ENCODE measurements at regions not wholly inside any gene's neighbourhood (a gene's known extent, or its start where the extent isn't known, plus 50 kb on each side); places are given as distances from the start of the nearest gene placed in this dataset.

- Histone ChIP-seq H3K36me3 (ENCODE audit: control insufficient read depth in 1 of 2, insufficient read depth in 2 of 2, low read length in 2 of 2) (no peaks in the 10 kb centered on the region), H3K4me3 (ENCODE audit: low read depth in 1 of 2, low read length in 2 of 2) (no peak overlapping the region), H3K27me3 (ENCODE audit: low read depth, low read length) (no peaks in the 10 kb centered on the region), H3K9me3 (ENCODE audit: control insufficient read depth in 1 of 2, low read length in 2 of 2) (no peaks in the 10 kb centered on the region), H3K27ac (ENCODE audit: low read length) (no peak overlapping the region), H3K4me1 (ENCODE audit: control insufficient read depth in 1 of 2, insufficient read depth in 2 of 2, low read length in 2 of 2) (no peaks in the 10 kb centered on the region)
These were observed 181.5 kb upstream of the ITGA4 start for GRCh38 chr2:181275643-181276070.

- H3K36me3 ChIP-seq (ENCODE audit: control insufficient read depth in 1 of 2, insufficient read depth in 2 of 2, low read length in 2 of 2), result no peaks in the 10 kb centered on the region
- no peak overlapping the region for H3K27ac ChIP-seq (ENCODE audit: low read length)
- no peaks in the 10 kb centered on the region for H3K4me1 ChIP-seq (ENCODE audit: control insufficient read depth in 1 of 2, insufficient read depth in 2 of 2, low read length in 2 of 2)
- no peaks in the 10 kb centered on the region for H3K9me3 ChIP-seq (ENCODE audit: control insufficient read depth in 1 of 2, low read length in 2 of 2)
- no peaks in the 10 kb centered on the region for H3K27me3 ChIP-seq (ENCODE audit: low read depth, low read length)
- H3K4me3 ChIP-seq (ENCODE audit: low read depth in 1 of 2, low read length in 2 of 2), result no peak overlapping the region
These were observed 175.9 kb upstream of the ITGA4 start for GRCh38 chr2:181281206-181281832.

GRCh38 chr2:181285116-181285515 is 172.1 kb upstream of the ITGA4 start:
- Histone ChIP-seq H3K36me3 (ENCODE audit: control insufficient read depth in 1 of 2, insufficient read depth in 2 of 2, low read length in 2 of 2) (no peaks in the 10 kb centered on the region), H3K27ac (ENCODE audit: low read length) (no peak overlapping the region), H3K4me1 (ENCODE audit: control insufficient read depth in 1 of 2, insufficient read depth in 2 of 2, low read length in 2 of 2) (no peaks in the 10 kb centered on the region), H3K9me3 (ENCODE audit: control insufficient read depth in 1 of 2, low read length in 2 of 2) (no peaks in the 10 kb centered on the region), H3K4me3 (ENCODE audit: low read depth in 1 of 2, low read length in 2 of 2) (no peak overlapping the region), H3K27me3 (ENCODE audit: low read depth, low read length) (no peaks in the 10 kb centered on the region)

GRCh38 chr2:181289698-181290097 is 167.5 kb upstream of the ITGA4 start:
- H3K36me3 ChIP-seq (ENCODE audit: control insufficient read depth in 1 of 2, insufficient read depth in 2 of 2, low read length in 2 of 2), result no peaks in the 10 kb centered on the region
- H3K4me3 ChIP-seq (ENCODE audit: low read depth in 1 of 2, low read length in 2 of 2), result no peak overlapping the region
- H3K4me1 ChIP-seq (ENCODE audit: control insufficient read depth in 1 of 2, insufficient read depth in 2 of 2, low read length in 2 of 2), result no peaks in the 10 kb centered on the region
- H3K27me3 ChIP-seq (ENCODE audit: low read depth, low read length), result no peaks in the 10 kb centered on the region
- no peaks in the 10 kb centered on the region for H3K9me3 ChIP-seq (ENCODE audit: control insufficient read depth in 1 of 2, low read length in 2 of 2)
- H3K27ac ChIP-seq (ENCODE audit: low read length), result no peak overlapping the region

- H3K4me1 ChIP-seq (ENCODE audit: control insufficient read depth in 1 of 2, insufficient read depth in 2 of 2, low read length in 2 of 2), result no peaks in the 10 kb centered on the region
- H3K4me3 ChIP-seq (ENCODE audit: low read depth in 1 of 2, low read length in 2 of 2), result no peak overlapping the region
- H3K9me3 ChIP-seq (ENCODE audit: control insufficient read depth in 1 of 2, low read length in 2 of 2), result peaks cover 0 to 3% of the 10 kb centered on the region in 2 donors
- no peaks in the 10 kb centered on the region for H3K27me3 ChIP-seq (ENCODE audit: low read depth, low read length)
- H3K36me3 ChIP-seq (ENCODE audit: control insufficient read depth in 1 of 2, insufficient read depth in 2 of 2, low read length in 2 of 2), result no peaks in the 10 kb centered on the region
- H3K27ac ChIP-seq (ENCODE audit: low read length), result no peak overlapping the region
These were observed 167.0 kb upstream of the ITGA4 start for GRCh38 chr2:181290182-181290581.

- no peaks in the 10 kb centered on the region for H3K36me3 ChIP-seq (ENCODE audit: control insufficient read depth in 1 of 2, insufficient read depth in 2 of 2, low read length in 2 of 2)
- H3K4me1 ChIP-seq (ENCODE audit: control insufficient read depth in 1 of 2, insufficient read depth in 2 of 2, low read length in 2 of 2), result no peaks in the 10 kb centered on the region
- H3K27me3 ChIP-seq (ENCODE audit: low read depth, low read length), result no peaks in the 10 kb centered on the region
These were observed 162.2 kb upstream of the ITGA4 start for GRCh38 chr2:181294979-181295378.

GRCh38 chr2:181300600-181301291 is 156.4 kb upstream of the ITGA4 start:
- no peak overlapping the region for H3K4me3 ChIP-seq (ENCODE audit: low read depth in 1 of 2, low read length in 2 of 2)
- no peaks in the 10 kb centered on the region for H3K36me3 ChIP-seq (ENCODE audit: control insufficient read depth in 1 of 2, insufficient read depth in 2 of 2, low read length in 2 of 2)
- H3K9me3 ChIP-seq (ENCODE audit: control insufficient read depth in 1 of 2, low read length in 2 of 2), result no peaks in the 10 kb centered on the region
- H3K27ac ChIP-seq (ENCODE audit: low read length), result no peak overlapping the region
- no peaks in the 10 kb centered on the region for H3K27me3 ChIP-seq (ENCODE audit: low read depth, low read length)
- peaks cover 0 to 6% of the 10 kb centered on the region in 2 donors for H3K4me1 ChIP-seq (ENCODE audit: control insufficient read depth in 1 of 2, insufficient read depth in 2 of 2, low read length in 2 of 2)

More at GRCh38 chr2:181294979-181295378, 162.2 kb upstream of the ITGA4 start:
- H3K27ac ChIP-seq (ENCODE audit: low read length), result no peak overlapping the region
- H3K9me3 ChIP-seq (ENCODE audit: control insufficient read depth in 1 of 2, low read length in 2 of 2), result peaks cover 0 to 3% of the 10 kb centered on the region in 2 donors
- no peak overlapping the region for H3K4me3 ChIP-seq (ENCODE audit: low read depth in 1 of 2, low read length in 2 of 2)

- peaks cover 6% of the 10 kb centered on the region in 2 donors for H3K4me1 ChIP-seq (ENCODE audit: control insufficient read depth in 1 of 2, insufficient read depth in 2 of 2, low read length in 2 of 2)
- peak overlapping the region; percentile 72 for H3K27ac ChIP-seq (ENCODE audit: low read length)
- H3K27me3 ChIP-seq (ENCODE audit: low read depth, low read length), result no peaks in the 10 kb centered on the region
- no peaks in the 10 kb centered on the region for H3K9me3 ChIP-seq (ENCODE audit: control insufficient read depth in 1 of 2, low read length in 2 of 2)
- no peak overlapping the region for H3K4me3 ChIP-seq (ENCODE audit: low read depth in 1 of 2, low read length in 2 of 2)
- H3K36me3 ChIP-seq (ENCODE audit: control insufficient read depth in 1 of 2, insufficient read depth in 2 of 2, low read length in 2 of 2), result no peaks in the 10 kb centered on the region
These were observed 153.0 kb upstream of the ITGA4 start for GRCh38 chr2:181304011-181304844.

- Histone ChIP-seq H3K9me3 (ENCODE audit: control insufficient read depth in 1 of 2, low read length in 2 of 2) (no peaks in the 10 kb centered on the region), H3K36me3 (ENCODE audit: control insufficient read depth in 1 of 2, insufficient read depth in 2 of 2, low read length in 2 of 2) (no peaks in the 10 kb centered on the region), H3K27me3 (ENCODE audit: low read depth, low read length) (no peaks in the 10 kb centered on the region), H3K27ac (ENCODE audit: low read length) (peak overlapping the region; percentile 72), H3K4me1 (ENCODE audit: control insufficient read depth in 1 of 2, insufficient read depth in 2 of 2, low read length in 2 of 2) (peaks cover 6% of the 10 kb centered on the region in 2 donors), H3K4me3 (ENCODE audit: low read depth in 1 of 2, low read length in 2 of 2) (no peak overlapping the region)
These were observed 151.7 kb upstream of the ITGA4 start for GRCh38 chr2:181305301-181306123.

- peaks cover 6% of the 10 kb centered on the region in 2 donors for H3K4me1 ChIP-seq (ENCODE audit: control insufficient read depth in 1 of 2, insufficient read depth in 2 of 2, low read length in 2 of 2)
- H3K4me3 ChIP-seq (ENCODE audit: low read depth in 1 of 2, low read length in 2 of 2), result no peak overlapping the region
- no peaks in the 10 kb centered on the region for H3K27me3 ChIP-seq (ENCODE audit: low read depth, low read length)
- peak overlapping the region; percentile 72 for H3K27ac ChIP-seq (ENCODE audit: low read length)
- H3K36me3 ChIP-seq (ENCODE audit: control insufficient read depth in 1 of 2, insufficient read depth in 2 of 2, low read length in 2 of 2), result no peaks in the 10 kb centered on the region
- H3K9me3 ChIP-seq (ENCODE audit: control insufficient read depth in 1 of 2, low read length in 2 of 2), result no peaks in the 10 kb centered on the region
These were observed 150.4 kb upstream of the ITGA4 start for GRCh38 chr2:181306785-181307184.

All from muscle layer of duodenum (tissue), 2 donors.